ENCODE measurements at regions not wholly inside any gene's neighbourhood (a gene's known extent, or its start where the extent isn't known, plus 50 kb on each side); places are given as distances from the start of the nearest gene placed in this dataset.

DNA sequence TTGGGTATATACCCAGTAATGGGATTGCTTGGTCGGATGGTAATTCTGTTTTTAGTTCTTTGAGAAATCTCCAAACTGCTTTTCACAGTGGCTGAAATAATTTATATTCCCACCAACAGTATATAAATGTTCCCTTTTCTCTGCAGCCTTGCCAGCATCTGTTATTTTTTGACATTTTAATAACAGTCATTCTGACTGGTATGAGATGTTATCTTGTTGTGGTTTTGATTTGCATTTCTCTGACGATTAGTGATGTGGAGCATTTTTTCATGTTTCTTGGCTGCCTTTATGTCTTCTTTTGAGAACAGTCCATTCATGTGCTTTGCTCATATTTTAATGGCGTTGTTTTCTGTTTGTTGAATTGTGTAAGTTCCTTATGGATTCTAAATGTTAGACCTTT, 641.6 kb downstream of the HACE1 start:
- H3K27ac ChIP-seq (ENCODE audit: low read length) = no peak overlapping the region
- no peak for ATAC-seq
- in situ Hi-C loops (cut with HindIII; ENCODE audit: low pct_unique_long_range_greater_than_20kb, low sequenced_read_pairs) (no loop called here), intact Hi-C loops (cut with micrococcal nuclease; ENCODE audit: unreplicated experiment) (no loop called here)
- no peaks in the 10 kb centered on the region for H3K36me3 ChIP-seq (ENCODE audit: control insufficient read depth, insufficient read depth, low read length)
- H3K4me3 ChIP-seq (ENCODE audit: low read depth in 2 of 2, low read length in 2 of 2) = no peak overlapping the region
- no peaks in the 10 kb centered on the region for H3K4me1 ChIP-seq (ENCODE audit: control insufficient read depth, insufficient read depth, low read length)
- ChIA-PET POLR2A (no interaction called here), CTCF (no interaction called here)
- TF ChIP-seq TCF7L2 (IDR thresholded peaks at IDR 0.05; ENCODE audit: low read depth, low read length) (no peak), POLR2AphosphoS5 (IDR thresholded peaks at IDR 0.05; ENCODE audit: low read depth, low read length) (no peak), SIN3A (IDR thresholded peaks at IDR 0.05; ENCODE audit: borderline replicate concordance, insufficient read depth, low read depth, low read length) (no peak)
- TF ChIP-seq, protein P1, sequence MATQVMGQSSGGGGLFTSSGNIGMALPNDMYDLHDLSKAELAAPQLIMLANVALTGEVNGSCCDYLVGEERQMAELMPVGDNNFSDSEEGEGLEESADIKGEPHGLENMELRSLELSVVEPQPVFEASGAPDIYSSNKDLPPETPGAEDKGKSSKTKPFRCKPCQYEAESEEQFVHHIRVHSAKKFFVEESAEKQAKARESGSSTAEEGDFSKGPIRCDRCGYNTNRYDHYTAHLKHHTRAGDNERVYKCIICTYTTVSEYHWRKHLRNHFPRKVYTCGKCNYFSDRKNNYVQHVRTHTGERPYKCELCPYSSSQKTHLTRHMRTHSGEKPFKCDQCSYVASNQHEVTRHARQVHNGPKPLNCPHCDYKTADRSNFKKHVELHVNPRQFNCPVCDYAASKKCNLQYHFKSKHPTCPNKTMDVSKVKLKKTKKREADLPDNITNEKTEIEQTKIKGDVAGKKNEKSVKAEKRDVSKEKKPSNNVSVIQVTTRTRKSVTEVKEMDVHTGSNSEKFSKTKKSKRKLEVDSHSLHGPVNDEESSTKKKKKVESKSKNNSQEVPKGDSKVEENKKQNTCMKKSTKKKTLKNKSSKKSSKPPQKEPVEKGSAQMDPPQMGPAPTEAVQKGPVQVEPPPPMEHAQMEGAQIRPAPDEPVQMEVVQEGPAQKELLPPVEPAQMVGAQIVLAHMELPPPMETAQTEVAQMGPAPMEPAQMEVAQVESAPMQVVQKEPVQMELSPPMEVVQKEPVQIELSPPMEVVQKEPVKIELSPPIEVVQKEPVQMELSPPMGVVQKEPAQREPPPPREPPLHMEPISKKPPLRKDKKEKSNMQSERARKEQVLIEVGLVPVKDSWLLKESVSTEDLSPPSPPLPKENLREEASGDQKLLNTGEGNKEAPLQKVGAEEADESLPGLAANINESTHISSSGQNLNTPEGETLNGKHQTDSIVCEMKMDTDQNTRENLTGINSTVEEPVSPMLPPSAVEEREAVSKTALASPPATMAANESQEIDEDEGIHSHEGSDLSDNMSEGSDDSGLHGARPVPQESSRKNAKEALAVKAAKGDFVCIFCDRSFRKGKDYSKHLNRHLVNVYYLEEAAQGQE (IDR thresholded peaks at IDR 0.05; ENCODE audit: insufficient read depth in 1 of 2, low read depth in 2 of 2, low read length in 1 of 2) = no peak
- TF ChIP-seq, protein P2, sequence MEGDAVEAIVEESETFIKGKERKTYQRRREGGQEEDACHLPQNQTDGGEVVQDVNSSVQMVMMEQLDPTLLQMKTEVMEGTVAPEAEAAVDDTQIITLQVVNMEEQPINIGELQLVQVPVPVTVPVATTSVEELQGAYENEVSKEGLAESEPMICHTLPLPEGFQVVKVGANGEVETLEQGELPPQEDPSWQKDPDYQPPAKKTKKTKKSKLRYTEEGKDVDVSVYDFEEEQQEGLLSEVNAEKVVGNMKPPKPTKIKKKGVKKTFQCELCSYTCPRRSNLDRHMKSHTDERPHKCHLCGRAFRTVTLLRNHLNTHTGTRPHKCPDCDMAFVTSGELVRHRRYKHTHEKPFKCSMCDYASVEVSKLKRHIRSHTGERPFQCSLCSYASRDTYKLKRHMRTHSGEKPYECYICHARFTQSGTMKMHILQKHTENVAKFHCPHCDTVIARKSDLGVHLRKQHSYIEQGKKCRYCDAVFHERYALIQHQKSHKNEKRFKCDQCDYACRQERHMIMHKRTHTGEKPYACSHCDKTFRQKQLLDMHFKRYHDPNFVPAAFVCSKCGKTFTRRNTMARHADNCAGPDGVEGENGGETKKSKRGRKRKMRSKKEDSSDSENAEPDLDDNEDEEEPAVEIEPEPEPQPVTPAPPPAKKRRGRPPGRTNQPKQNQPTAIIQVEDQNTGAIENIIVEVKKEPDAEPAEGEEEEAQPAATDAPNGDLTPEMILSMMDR (IDR thresholded peaks at IDR 0.05) = no peak
- DNase-seq (ENCODE audit: low read depth, low spot score) = no peak
- H3K27me3 ChIP-seq (ENCODE audit: control insufficient read depth, insufficient read depth, low read length) = no peaks in the 10 kb centered on the region
- BruUV-seq (replicated peaks) = no TSS peak
- H3K9me3 ChIP-seq (ENCODE audit: control insufficient read depth, insufficient read depth, low read depth, low read length) = no peaks in the 10 kb centered on the region

DNA sequence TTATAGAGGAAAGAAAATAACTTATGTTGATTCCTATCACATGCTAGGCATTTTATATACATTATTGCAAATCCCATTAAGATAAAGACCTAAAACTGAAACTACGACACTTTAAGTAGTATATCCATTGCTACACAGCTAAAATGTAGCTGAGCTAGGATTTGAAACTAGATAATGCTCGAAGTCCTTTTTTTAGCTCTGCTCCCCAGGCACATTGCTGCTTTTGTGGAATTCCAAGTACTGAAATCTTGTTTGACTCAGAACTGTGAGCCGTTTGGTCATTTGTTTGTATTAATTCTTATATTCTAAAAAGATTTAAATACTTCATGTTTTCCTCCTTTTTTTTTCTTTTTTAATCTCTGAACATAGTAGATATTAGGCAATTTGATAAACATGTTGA, 644.8 kb downstream of the HACE1 start:
- no peak for ATAC-seq
- ChIA-PET CTCF (no interaction called here), POLR2A (no interaction called here)
- Histone ChIP-seq H3K4me1 (ENCODE audit: control insufficient read depth, insufficient read depth, low read length) (no peaks in the 10 kb centered on the region), H3K27me3 (ENCODE audit: control insufficient read depth, insufficient read depth, low read length) (no peaks in the 10 kb centered on the region), H3K36me3 (ENCODE audit: control insufficient read depth, insufficient read depth, low read length) (no peaks in the 10 kb centered on the region), H3K4me3 (ENCODE audit: low read depth in 2 of 2, low read length in 2 of 2) (no peak overlapping the region), H3K27ac (ENCODE audit: low read length) (no peak overlapping the region), H3K9me3 (ENCODE audit: control insufficient read depth, insufficient read depth, low read depth, low read length) (no peaks in the 10 kb centered on the region)
- TF ChIP-seq TCF7L2 (IDR thresholded peaks at IDR 0.05; ENCODE audit: low read depth, low read length) = no peak
- no peak for TF ChIP-seq POLR2AphosphoS5 (IDR thresholded peaks at IDR 0.05; ENCODE audit: low read depth, low read length)
- TF ChIP-seq, protein P1 (IDR thresholded peaks at IDR 0.05; ENCODE audit: insufficient read depth in 1 of 2, low read depth in 2 of 2, low read length in 1 of 2) = no peak
- TF ChIP-seq, protein P2 (IDR thresholded peaks at IDR 0.05) = no peak
- TF ChIP-seq SIN3A (IDR thresholded peaks at IDR 0.05; ENCODE audit: borderline replicate concordance, insufficient read depth, low read depth, low read length) = no peak
- intact Hi-C loops (cut with micrococcal nuclease; ENCODE audit: unreplicated experiment) (no loop called here), in situ Hi-C loops (cut with HindIII; ENCODE audit: low pct_unique_long_range_greater_than_20kb, low sequenced_read_pairs) (no loop called here)
- BruUV-seq (replicated peaks) = no TSS peak
- no peak for DNase-seq (ENCODE audit: low read depth, low spot score)

All from Panc1 (cell line).